ENCODE measurements at regions not wholly inside any gene's neighbourhood (a gene's known extent, or its start where the extent isn't known, plus 50 kb on each side); places are given as distances from the start of the nearest gene placed in this dataset.

DNA sequence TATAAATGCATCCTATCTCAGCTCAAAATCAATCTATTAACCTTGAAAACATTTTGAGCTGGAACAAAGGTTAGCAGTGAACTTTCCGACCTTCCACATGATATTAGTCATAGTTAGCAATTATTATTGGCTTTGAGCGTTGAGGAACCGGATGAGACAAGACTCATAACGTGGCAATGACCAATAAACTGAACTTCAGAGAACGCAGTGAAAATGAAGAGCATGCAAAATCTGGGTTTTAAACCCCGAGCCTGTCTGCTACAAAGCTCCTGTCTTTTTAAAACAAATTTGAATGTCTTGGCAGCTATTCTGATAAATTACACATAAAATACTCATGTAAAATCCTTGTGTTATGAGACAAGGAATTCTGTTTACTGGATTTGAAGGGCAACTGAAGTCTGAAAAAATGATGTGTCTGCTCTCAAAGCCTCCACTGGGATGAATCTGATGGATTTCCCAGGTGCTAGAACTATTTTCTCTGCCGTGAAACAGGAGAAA lies 74.7 kb upstream of the ITGB1 start:
- no peak overlapping the region for H3K27ac ChIP-seq (ENCODE audit: insufficient read depth, low read length)
- no peak overlapping the region for H3K9ac ChIP-seq (ENCODE audit: low read depth, low read length)
- BruUV-seq (replicated peaks), result no TSS peak

More for the DNA sequence above, 74.7 kb upstream of the ITGB1 start:
- ChIA-PET CTCF (no interaction called here), POLR2A (ENCODE audit: unreplicated experiment) (no interaction called here)
- Histone ChIP-seq H3K23ac (ENCODE audit: low read depth, low read length) (peak overlapping the region; percentile 43; the same call in 1 of the 2 replicates), H2BK20ac (ENCODE audit: low read depth, low read length) (peak overlapping the region; percentile 11; the same call in 1 of the 2 replicates), H3K36me3 (ENCODE audit: control insufficient read depth, insufficient read depth, low read length) (no peaks in the 10 kb centered on the region), H2AK5ac (ENCODE audit: low read depth, low read length) (no peak overlapping the region), H2BK120ac (ENCODE audit: low read depth, low read length) (peak overlapping the region; percentile 66), H4K91ac (ENCODE audit: insufficient read depth, low read depth, low read length) (peak overlapping the region; percentile 36; the same call in 1 of the 2 replicates), H3K4me2 (ENCODE audit: low read depth, low read length) (peak overlapping the region; percentile 17; the same call in 1 of the 2 replicates), H4K8ac (ENCODE audit: low read depth in 2 of 2, low read length in 2 of 2) (peak overlapping the region in 1 of 2 experiments; percentile 77; a peak in 2 of 4 replicates), H3K79me1 (ENCODE audit: low read depth in 1 of 2, low read length in 2 of 2) (no peaks in the 10 kb centered on the region), H2AK9ac (replicated peaks; ENCODE audit: low read depth, low read length, poor library complexity) (no peak overlapping the region), H3K4me3 (ENCODE audit: insufficient read depth, low read depth, low read length) (no peak overlapping the region), H4K5ac (ENCODE audit: low read depth, low read length) (no peak overlapping the region), H3K18ac (ENCODE audit: low read depth, low read length) (peak overlapping the region; percentile 63; the same call in 1 of the 2 replicates), H2BK15ac (ENCODE audit: low read depth, low read length) (no peak overlapping the region), H3K4ac (ENCODE audit: low read depth, low read length) (peak overlapping the region; percentile 68; the same call in 1 of the 2 replicates), H2AFZ (replicated peaks; ENCODE audit: low read length, poor library complexity) (no peak overlapping the region), H3K9me3 (ENCODE audit: control insufficient read depth, insufficient read depth, low read length) (no peaks in the 10 kb centered on the region), H3K56ac (ENCODE audit: extremely low read depth, insufficient read depth, low read length) (peak overlapping the region; percentile 59; the same call in 1 of the 2 replicates), H4K20me1 (ENCODE audit: insufficient read depth, low read length) (no peaks in the 10 kb centered on the region), H3K4me1 (ENCODE audit: control insufficient read depth, insufficient read depth, low read length) (peaks cover 2% of the 10 kb centered on the region), H2BK5ac (ENCODE audit: low read depth, low read length, poor library complexity, severe bottlenecking) (peak overlapping the region; percentile 16), H3K14ac (replicated peaks; ENCODE audit: low read depth, low read length) (peak overlapping the region; percentile 68; the same call in 1 of the 2 replicates), H3K9me1 (ENCODE audit: insufficient read depth, low read length) (peaks cover 3% of the 10 kb centered on the region; the same call in 1 of the 2 replicates), H3K27me3 (ENCODE audit: control insufficient read depth, insufficient read depth, low read length) (no peaks in the 10 kb centered on the region)
- DNase-seq (peak; percentile 79), ATAC-seq (ENCODE audit: low read depth) (peak; percentile 88)
- WGBS, 2 experiments (ENCODE audit: extremely low coverage in 2 of 2, insufficient read length in 1 of 2), result 0% methylated on average over 3 of the region's 7 CpGs; no CpG with 5 or more reads in 1 of the 2 experiments
- intact Hi-C loops (cut with micrococcal nuclease) (no loop called here), dilution Hi-C loops (cut with HindIII; ENCODE audit: low sequenced_read_pairs, unreplicated experiment) (no loop called here), in situ Hi-C loops (cut with MboI; ENCODE audit: low sequenced_read_pairs) (no loop called here)
- TF ChIP-seq, protein P1, sequence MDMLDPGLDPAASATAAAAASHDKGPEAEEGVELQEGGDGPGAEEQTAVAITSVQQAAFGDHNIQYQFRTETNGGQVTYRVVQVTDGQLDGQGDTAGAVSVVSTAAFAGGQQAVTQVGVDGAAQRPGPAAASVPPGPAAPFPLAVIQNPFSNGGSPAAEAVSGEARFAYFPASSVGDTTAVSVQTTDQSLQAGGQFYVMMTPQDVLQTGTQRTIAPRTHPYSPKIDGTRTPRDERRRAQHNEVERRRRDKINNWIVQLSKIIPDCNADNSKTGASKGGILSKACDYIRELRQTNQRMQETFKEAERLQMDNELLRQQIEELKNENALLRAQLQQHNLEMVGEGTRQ (IDR thresholded peaks at IDR 0.05; ENCODE audit: low read depth, low read length), result no peak
- TF ChIP-seq FOS (IDR thresholded peaks at IDR 0.05; ENCODE audit: low read depth, low read length) (0 out of 2 replicates have a peak, but pooled peaks have one; percentile 5), MAFK (IDR thresholded peaks at IDR 0.05; ENCODE audit: low read depth, low read length) (peak; percentile 65), ELK1 (IDR thresholded peaks at IDR 0.05; ENCODE audit: borderline replicate concordance, low read depth, low read length) (no peak)
- TF ChIP-seq, protein P2, sequence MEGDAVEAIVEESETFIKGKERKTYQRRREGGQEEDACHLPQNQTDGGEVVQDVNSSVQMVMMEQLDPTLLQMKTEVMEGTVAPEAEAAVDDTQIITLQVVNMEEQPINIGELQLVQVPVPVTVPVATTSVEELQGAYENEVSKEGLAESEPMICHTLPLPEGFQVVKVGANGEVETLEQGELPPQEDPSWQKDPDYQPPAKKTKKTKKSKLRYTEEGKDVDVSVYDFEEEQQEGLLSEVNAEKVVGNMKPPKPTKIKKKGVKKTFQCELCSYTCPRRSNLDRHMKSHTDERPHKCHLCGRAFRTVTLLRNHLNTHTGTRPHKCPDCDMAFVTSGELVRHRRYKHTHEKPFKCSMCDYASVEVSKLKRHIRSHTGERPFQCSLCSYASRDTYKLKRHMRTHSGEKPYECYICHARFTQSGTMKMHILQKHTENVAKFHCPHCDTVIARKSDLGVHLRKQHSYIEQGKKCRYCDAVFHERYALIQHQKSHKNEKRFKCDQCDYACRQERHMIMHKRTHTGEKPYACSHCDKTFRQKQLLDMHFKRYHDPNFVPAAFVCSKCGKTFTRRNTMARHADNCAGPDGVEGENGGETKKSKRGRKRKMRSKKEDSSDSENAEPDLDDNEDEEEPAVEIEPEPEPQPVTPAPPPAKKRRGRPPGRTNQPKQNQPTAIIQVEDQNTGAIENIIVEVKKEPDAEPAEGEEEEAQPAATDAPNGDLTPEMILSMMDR (conservative IDR thresholded peaks at IDR 0.05; ENCODE audit: low read depth, low read length), result no peak
